Thoracic aorta (tissue), 2 donors: ENCODE measurements at regions not wholly inside any gene's neighbourhood (a gene's known extent, or its start where the extent isn't known, plus 50 kb on each side); places are given as distances from the start of the nearest gene placed in this dataset.

ENCODE experiments used
- ATAC-seq: fragments of 150-250 bp; one replicate; pipeline ENCODE4 v1.8.0; 2017; ENCODE audit warnings: low read depth; ENCODE audit not compliant: insufficient number of reproducible peaks, low FRiP score
- DNase-seq: peaks from one replicate; pipeline ENCODE4 v3.0.0-alpha.2; 2020; ENCODE audit warnings: low spot score
- H3K27ac ChIP-seq, 2 donors: fragments of 200-600 bp; sonication (generic); 1 replicate in 1 of 2; 2 replicates in 1 of 2; pipeline ENCODE4 v1.5.1; 2016; ENCODE audit warnings: mild to moderate bottlenecking in 2 of 2, moderate library complexity in 2 of 2
- H3K27me3 ChIP-seq: fragments of 200-600 bp; sonication (generic); replicated peaks from 2 replicates; pipeline ENCODE4 v1.6.0; 2016; ENCODE audit warnings: mild to moderate bottlenecking; ENCODE audit not compliant: insufficient read depth
- H3K36me3 ChIP-seq: fragments of 200-600 bp; sonication (generic); one replicate; pipeline ENCODE4 v1.5.1; 2016
- H3K4me1 ChIP-seq, 2 donors: fragments of 200-600 bp; sonication (generic); 1 replicate in 1 of 2; 2 replicates in 1 of 2; pipeline versions ENCODE4 v1.5.1 to v1.6.0; 2016; ENCODE audit warnings: low read depth in 2 of 2, mild to moderate bottlenecking in 1 of 2; ENCODE audit not compliant: control insufficient read depth in 1 of 2
- H3K4me3 ChIP-seq: fragments of 200-600 bp; sonication (generic); 2 replicates; pipeline ENCODE4 v1.5.1; 2016; ENCODE audit warnings: mild to moderate bottlenecking
- H3K9me3 ChIP-seq: fragments of 200-600 bp; sonication (generic); 2 replicates; pipeline ENCODE4 v1.5.1; 2016
- TF ChIP-seq, protein P1 (sequence below): fragments of 200-600 bp; sonication (generic); IDR thresholded peaks from one replicate; pipeline ENCODE4 v1.5.1; 2019; ENCODE audit warnings: antibody characterized with exemption

DNA sequence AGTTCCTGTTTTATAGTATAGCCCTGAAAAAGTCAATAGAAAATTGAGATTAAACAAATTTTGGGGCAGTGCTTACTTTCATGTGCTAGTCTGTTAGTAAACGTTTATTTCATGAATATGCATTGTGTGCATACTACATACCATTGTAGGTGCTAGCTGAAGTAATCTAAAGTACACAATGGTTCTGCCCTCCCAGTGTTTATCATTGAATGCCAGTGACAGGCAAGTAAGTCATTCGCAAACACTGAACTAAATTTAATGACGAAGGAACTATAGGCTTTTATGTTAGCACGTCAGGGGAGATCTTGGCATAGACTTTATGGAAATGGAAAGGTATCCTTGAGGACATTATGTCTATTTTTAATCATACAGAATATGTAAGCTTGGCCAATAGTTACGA lies 426.9 kb upstream of the EPHA5 start:
- Histone ChIP-seq H3K36me3 (no peaks in the 10 kb centered on the region), H3K4me3 (no peak overlapping the region), H3K9me3 (no peaks in the 10 kb centered on the region), H3K4me1 (no peaks in the 10 kb centered on the region), H3K27me3 (no peaks in the 10 kb centered on the region), H3K27ac (no peak overlapping the region)
- ATAC-seq, result no peak
- TF ChIP-seq, protein P1, sequence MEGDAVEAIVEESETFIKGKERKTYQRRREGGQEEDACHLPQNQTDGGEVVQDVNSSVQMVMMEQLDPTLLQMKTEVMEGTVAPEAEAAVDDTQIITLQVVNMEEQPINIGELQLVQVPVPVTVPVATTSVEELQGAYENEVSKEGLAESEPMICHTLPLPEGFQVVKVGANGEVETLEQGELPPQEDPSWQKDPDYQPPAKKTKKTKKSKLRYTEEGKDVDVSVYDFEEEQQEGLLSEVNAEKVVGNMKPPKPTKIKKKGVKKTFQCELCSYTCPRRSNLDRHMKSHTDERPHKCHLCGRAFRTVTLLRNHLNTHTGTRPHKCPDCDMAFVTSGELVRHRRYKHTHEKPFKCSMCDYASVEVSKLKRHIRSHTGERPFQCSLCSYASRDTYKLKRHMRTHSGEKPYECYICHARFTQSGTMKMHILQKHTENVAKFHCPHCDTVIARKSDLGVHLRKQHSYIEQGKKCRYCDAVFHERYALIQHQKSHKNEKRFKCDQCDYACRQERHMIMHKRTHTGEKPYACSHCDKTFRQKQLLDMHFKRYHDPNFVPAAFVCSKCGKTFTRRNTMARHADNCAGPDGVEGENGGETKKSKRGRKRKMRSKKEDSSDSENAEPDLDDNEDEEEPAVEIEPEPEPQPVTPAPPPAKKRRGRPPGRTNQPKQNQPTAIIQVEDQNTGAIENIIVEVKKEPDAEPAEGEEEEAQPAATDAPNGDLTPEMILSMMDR, result no peak
- DNase-seq, result no peak

DNA sequence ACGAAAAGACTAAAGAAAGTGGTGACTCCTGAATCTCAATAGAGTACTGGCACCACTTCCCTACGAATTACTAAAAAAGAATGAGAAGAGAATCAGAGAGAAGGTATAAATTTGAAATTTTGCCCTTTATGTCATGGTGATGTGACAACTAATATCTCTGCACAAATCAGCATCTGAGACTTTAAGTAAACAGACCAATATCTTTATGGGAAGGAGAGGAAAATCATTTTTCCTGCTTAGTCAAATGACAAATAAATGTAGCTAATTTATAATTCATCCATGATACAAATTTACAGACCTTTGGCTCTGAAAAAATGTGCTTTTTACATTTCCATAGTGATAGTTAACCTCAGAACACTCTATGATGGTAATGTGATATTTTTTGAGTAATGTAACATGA lies 424.8 kb upstream of the EPHA5 start:
- TF ChIP-seq, protein P1, result no peak
- Histone ChIP-seq H3K36me3 (no peaks in the 10 kb centered on the region), H3K9me3 (no peaks in the 10 kb centered on the region), H3K27me3 (no peaks in the 10 kb centered on the region), H3K4me1 (no peaks in the 10 kb centered on the region), H3K4me3 (no peak overlapping the region), H3K27ac (no peak overlapping the region)
- DNase-seq, result no peak
- ATAC-seq, result no peak

DNA sequence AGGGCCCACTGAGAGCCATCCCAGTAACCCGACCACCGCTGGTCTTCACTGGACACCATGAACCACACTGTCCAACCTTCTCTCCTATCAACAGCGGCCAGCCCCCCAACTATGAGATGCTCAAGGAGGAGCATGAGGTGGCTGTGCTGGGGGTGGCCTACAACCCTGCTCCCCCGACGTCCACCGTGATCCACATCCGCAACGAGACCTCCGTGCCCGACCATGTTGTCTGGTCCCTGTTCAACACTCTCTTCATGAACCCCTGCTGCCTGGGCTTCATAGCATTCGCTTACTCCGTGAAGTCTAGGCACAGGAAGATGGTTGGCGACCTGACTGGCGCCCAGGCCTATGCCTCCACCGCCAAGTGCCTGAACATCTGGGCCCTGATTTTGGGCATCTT lies 423.8 kb upstream of the EPHA5 start:
- Histone ChIP-seq H3K4me3 (no peak overlapping the region), H3K27me3 (no peaks in the 10 kb centered on the region), H3K27ac (no peak overlapping the region), H3K9me3 (no peaks in the 10 kb centered on the region), H3K4me1 (no peaks in the 10 kb centered on the region), H3K36me3 (no peaks in the 10 kb centered on the region)
- no peak for DNase-seq
- no peak for ATAC-seq
- TF ChIP-seq, protein P1, result no peak

DNA sequence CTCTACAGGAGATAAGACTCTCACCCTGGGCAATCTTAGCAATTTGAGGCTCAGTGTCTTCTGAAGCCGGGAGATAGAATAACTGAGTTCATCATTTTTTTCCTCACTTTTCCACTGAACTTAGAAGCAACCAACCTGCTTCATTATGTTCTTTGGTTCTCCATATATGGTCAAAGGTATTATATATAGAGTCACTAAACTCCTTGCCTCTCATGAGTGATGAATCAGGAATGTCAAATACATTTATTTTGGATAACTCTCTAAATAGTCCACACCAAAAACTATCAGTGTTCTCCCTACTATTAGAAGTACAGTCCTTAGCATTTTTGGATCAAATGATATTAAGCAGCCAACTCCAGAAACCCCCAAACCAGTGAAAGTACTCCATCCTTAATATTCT lies 421.5 kb upstream of the EPHA5 start:
- TF ChIP-seq, protein P1, result no peak
- Histone ChIP-seq H3K4me1 (no peaks in the 10 kb centered on the region), H3K27me3 (no peaks in the 10 kb centered on the region), H3K36me3 (no peaks in the 10 kb centered on the region), H3K4me3 (no peak overlapping the region), H3K27ac (no peak overlapping the region), H3K9me3 (no peaks in the 10 kb centered on the region)
- ATAC-seq (no peak), DNase-seq (no peak)

DNA sequence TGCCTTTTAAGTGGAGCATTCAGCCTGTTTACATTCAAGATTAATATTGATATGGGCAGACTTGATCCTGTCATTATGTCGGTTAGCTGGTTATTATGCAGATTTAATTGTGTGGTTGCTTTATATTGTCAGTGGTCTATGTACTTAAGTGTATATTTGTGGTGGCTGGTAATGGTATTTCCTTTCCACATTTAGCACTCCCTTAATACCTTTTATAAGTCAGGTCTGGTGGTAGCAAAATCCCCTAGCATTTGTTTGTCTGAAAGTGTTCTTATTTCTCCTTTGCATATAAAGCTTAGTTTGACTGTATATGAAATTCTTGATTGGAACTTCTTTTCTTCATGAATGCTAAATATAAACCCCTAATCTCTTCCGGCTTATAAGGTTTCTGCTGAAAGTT lies 403.7 kb upstream of the EPHA5 start:
- DNase-seq, result no peak
- no peaks in the 10 kb centered on the region for H3K27me3 ChIP-seq
- no peaks in the 10 kb centered on the region for H3K4me1 ChIP-seq
- no peaks in the 10 kb centered on the region for H3K9me3 ChIP-seq
- H3K36me3 ChIP-seq, result no peaks in the 10 kb centered on the region
- no peak for ATAC-seq
- TF ChIP-seq, protein P1, result no peak
- no peak overlapping the region for H3K27ac ChIP-seq
- no peak overlapping the region for H3K4me3 ChIP-seq
